SU-DHL-6 (cell line): ENCODE measurements at regions not wholly inside any gene's neighbourhood (a gene's known extent, or its start where the extent isn't known, plus 50 kb on each side); places are given as distances from the start of the nearest gene placed in this dataset.

Experiments
- CTCF ChIP-seq: fragments of 200-600 bp; sonication (generic); IDR thresholded peaks from one replicate; pipeline ENCODE4 v1.5.1; 2017; ENCODE audit warnings: antibody characterized with exemption, mild to moderate bottlenecking, low read length, moderate library complexity; ENCODE audit not compliant: insufficient read depth, poor library complexity, severe bottlenecking
- EZH2phosphoT487 ChIP-seq: fragments of 200-600 bp; sonication (generic), shearing (Covaris generic); conservative IDR thresholded peaks from 2 replicates; pipeline ENCODE4 v1.6.1; 2018; ENCODE audit warnings: mild to moderate bottlenecking, antibody characterized with exemption, low read length, moderate library complexity, mixed read lengths

GRCh38 chr3:87161851-87162250 lies 65.3 kb upstream of the CHMP2B start:
- TF ChIP-seq CTCF = no peak
- TF ChIP-seq EZH2phosphoT487 = no peak
